ENCODE measurements at regions not wholly inside any gene's neighbourhood (a gene's known extent, or its start where the extent isn't known, plus 50 kb on each side); places are given as distances from the start of the nearest gene placed in this dataset.

- no peak overlapping the region for H3K4me3 ChIP-seq (ENCODE audit: low read depth, low read length, poor library complexity, severe bottlenecking)
- no peaks in the 10 kb centered on the region for H3K4me1 ChIP-seq (ENCODE audit: insufficient read depth, low read length, poor library complexity, severe bottlenecking)
- no peaks in the 10 kb centered on the region for H3K79me2 ChIP-seq (ENCODE audit: insufficient read depth, low read depth, low read length)
- no peak overlapping the region for H3K4me2 ChIP-seq (ENCODE audit: low read length)
- H3K36me3 ChIP-seq (ENCODE audit: insufficient read depth, low read length), result no peaks in the 10 kb centered on the region
- no peak for TF ChIP-seq EZH2phosphoT487 (IDR thresholded peaks at IDR 0.05; ENCODE audit: borderline replicate concordance, low read depth, low read length)
- TF ChIP-seq, protein P1, sequence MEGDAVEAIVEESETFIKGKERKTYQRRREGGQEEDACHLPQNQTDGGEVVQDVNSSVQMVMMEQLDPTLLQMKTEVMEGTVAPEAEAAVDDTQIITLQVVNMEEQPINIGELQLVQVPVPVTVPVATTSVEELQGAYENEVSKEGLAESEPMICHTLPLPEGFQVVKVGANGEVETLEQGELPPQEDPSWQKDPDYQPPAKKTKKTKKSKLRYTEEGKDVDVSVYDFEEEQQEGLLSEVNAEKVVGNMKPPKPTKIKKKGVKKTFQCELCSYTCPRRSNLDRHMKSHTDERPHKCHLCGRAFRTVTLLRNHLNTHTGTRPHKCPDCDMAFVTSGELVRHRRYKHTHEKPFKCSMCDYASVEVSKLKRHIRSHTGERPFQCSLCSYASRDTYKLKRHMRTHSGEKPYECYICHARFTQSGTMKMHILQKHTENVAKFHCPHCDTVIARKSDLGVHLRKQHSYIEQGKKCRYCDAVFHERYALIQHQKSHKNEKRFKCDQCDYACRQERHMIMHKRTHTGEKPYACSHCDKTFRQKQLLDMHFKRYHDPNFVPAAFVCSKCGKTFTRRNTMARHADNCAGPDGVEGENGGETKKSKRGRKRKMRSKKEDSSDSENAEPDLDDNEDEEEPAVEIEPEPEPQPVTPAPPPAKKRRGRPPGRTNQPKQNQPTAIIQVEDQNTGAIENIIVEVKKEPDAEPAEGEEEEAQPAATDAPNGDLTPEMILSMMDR (conservative IDR thresholded peaks at IDR 0.05; ENCODE audit: low read length), result no peak
- DNase-seq (ENCODE audit: low spot score), result no peak
- H2AFZ ChIP-seq (ENCODE audit: low read length), result no peak overlapping the region
- ChIA-PET CTCF (ENCODE audit: unreplicated experiment) (no interaction called here), POLR2A (no interaction called here)
- no TSS peak for BruUV-seq (replicated peaks)
- H3K9me2 ChIP-seq (ENCODE audit: insufficient read depth, low read length), result no peaks in the 10 kb centered on the region
- H4K20me1 ChIP-seq (ENCODE audit: insufficient read depth, low read length), result no peaks in the 10 kb centered on the region
- no peaks in the 10 kb centered on the region for H3K9me3 ChIP-seq (ENCODE audit: low read length)
- H3K27ac ChIP-seq (ENCODE audit: low read depth, low read length, poor library complexity, severe bottlenecking), result no peak overlapping the region
- intact Hi-C loops (cut with micrococcal nuclease; ENCODE audit: unreplicated experiment), result no loop called here
These were observed 307.1 kb upstream of the PIK3C3 start for GRCh38 chr18:41647914-41648313.

DNA sequence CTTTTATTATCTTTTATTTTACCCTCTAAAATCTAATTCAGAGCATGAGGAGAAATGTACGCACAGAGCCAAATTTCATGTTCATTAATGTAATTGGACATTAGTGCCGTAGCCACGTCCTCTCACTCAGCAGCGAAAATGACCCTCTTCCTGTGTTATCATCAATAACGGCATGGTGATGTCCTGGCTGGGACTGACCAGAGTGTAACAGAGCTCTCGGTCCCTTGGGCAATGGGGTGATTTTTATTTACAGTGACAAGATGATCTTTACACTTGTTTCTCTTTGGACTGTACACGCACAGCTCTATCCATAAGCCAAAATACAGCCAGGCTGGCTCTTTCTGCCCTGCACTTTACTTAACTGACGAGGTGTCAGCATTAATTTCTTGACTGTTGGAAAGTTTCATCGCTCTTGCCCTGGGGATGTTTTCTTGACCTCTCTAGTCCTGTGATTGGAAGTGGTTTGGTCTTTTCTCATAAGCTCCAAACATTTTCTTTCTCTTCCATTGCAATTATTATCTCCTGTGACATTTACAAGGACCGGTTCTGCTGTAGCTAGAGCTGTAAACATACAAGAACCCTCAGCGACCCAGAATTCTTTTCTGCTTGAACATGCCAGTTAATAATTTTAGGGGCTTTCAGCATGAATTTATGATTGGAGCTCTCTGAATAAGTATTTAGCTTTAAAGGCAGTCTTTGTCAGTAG lies 308.0 kb upstream of the PIK3C3 start:
- no peaks in the 10 kb centered on the region for H4K20me1 ChIP-seq (ENCODE audit: insufficient read depth, low read length)
- no peaks in the 10 kb centered on the region for H3K4me1 ChIP-seq (ENCODE audit: insufficient read depth, low read length, poor library complexity, severe bottlenecking)
- H3K4me3 ChIP-seq (ENCODE audit: low read depth, low read length, poor library complexity, severe bottlenecking), result no peak overlapping the region
- no peaks in the 10 kb centered on the region for H3K9me2 ChIP-seq (ENCODE audit: insufficient read depth, low read length)
- no peak overlapping the region for H2AFZ ChIP-seq (ENCODE audit: low read length)
- intact Hi-C loops (cut with micrococcal nuclease; ENCODE audit: unreplicated experiment), result no loop called here
- no peaks in the 10 kb centered on the region for H3K36me3 ChIP-seq (ENCODE audit: insufficient read depth, low read length)
- ChIA-PET CTCF (ENCODE audit: unreplicated experiment) (no interaction called here), POLR2A (no interaction called here)
- DNase-seq (ENCODE audit: low spot score), result no peak
- no peaks in the 10 kb centered on the region for H3K9me3 ChIP-seq (ENCODE audit: low read length)
- BruUV-seq (replicated peaks), result no TSS peak
- no peak for TF ChIP-seq EZH2phosphoT487 (IDR thresholded peaks at IDR 0.05; ENCODE audit: borderline replicate concordance, low read depth, low read length)
- TF ChIP-seq, protein P1 (conservative IDR thresholded peaks at IDR 0.05; ENCODE audit: low read length), result no peak
- no peak overlapping the region for H3K27ac ChIP-seq (ENCODE audit: low read depth, low read length, poor library complexity, severe bottlenecking)
- no peaks in the 10 kb centered on the region for H3K79me2 ChIP-seq (ENCODE audit: insufficient read depth, low read depth, low read length)
- H3K4me2 ChIP-seq (ENCODE audit: low read length), result no peak overlapping the region

DNA sequence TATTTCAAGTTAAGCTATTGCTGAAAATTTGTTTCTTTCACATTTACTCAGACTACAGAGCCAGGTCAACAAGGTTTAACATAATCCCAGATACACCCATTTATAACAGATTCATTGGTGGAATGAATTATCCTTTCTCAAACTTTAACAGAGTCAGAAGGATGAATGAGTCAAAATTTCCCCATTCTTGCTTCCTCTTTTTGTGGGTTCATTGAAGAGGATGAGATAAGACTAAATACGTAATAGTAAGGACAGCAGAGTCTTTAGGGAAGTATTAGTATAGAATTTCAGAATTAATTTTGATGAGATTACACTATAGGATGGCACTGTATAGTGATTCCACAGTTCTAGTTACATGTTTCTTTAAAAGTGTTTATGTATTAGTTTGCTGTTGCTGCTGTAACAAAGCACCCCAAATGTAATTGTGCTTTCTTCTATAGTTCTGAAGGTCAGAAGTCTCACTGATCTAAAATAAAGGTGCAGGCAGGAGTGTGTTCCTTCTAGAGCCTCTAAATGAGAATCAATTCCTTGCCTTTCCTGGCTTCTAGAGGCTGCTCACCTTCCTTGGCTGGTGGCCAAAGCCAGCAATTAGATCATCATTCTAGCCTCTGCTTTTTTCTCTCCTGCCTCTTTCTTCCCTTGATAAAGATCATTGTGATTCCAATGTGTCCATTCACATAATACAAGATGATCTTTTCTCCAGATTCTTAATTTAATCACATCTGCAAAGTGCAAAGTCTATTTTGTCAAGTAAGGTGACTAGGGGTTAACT lies 309.3 kb upstream of the PIK3C3 start:
- no TSS peak for BruUV-seq (replicated peaks)
- H3K4me2 ChIP-seq (ENCODE audit: low read length), result no peak overlapping the region
- H3K79me2 ChIP-seq (ENCODE audit: insufficient read depth, low read depth, low read length), result no peaks in the 10 kb centered on the region
- H2AFZ ChIP-seq (ENCODE audit: low read length), result no peak overlapping the region
- H3K4me1 ChIP-seq (ENCODE audit: insufficient read depth, low read length, poor library complexity, severe bottlenecking), result no peaks in the 10 kb centered on the region
- H3K36me3 ChIP-seq (ENCODE audit: insufficient read depth, low read length), result no peaks in the 10 kb centered on the region
- POLR2A ChIA-PET, result interaction anchor here (0.6 kb wide), 1 partner anchor 364 kb away, joined by 3 read pairs; no protein-coding TSS in a partner anchor
- no peaks in the 10 kb centered on the region for H3K9me3 ChIP-seq (ENCODE audit: low read length)
- no peaks in the 10 kb centered on the region for H4K20me1 ChIP-seq (ENCODE audit: insufficient read depth, low read length)
- CTCF ChIA-PET (ENCODE audit: unreplicated experiment), result no interaction called here
- DNase-seq (ENCODE audit: low spot score), result no peak
- no peak for TF ChIP-seq EZH2phosphoT487 (IDR thresholded peaks at IDR 0.05; ENCODE audit: borderline replicate concordance, low read depth, low read length)
- intact Hi-C loops (cut with micrococcal nuclease; ENCODE audit: unreplicated experiment), result no loop called here
- H3K9me2 ChIP-seq (ENCODE audit: insufficient read depth, low read length), result no peaks in the 10 kb centered on the region
- H3K4me3 ChIP-seq (ENCODE audit: low read depth, low read length, poor library complexity, severe bottlenecking), result no peak overlapping the region
- no peak overlapping the region for H3K27ac ChIP-seq (ENCODE audit: low read depth, low read length, poor library complexity, severe bottlenecking)
